GM21529 (cell line): ENCODE measurements at regions not wholly inside any gene's neighbourhood (a gene's known extent, or its start where the extent isn't known, plus 50 kb on each side); places are given as distances from the start of the nearest gene placed in this dataset.
"Not testable (repeated sequence)": the region's sequence is repeated elsewhere in the genome, so short reads cannot be mapped to it uniquely, and the experiment has no call there.

ENCODE experiments used
- ATAC-seq: cut with Tn5 transposase; IDR thresholded peaks from one replicate; pipeline ENCODE4 v1.9.1; 2021; ENCODE audit not compliant: unreplicated experiment

DNA sequence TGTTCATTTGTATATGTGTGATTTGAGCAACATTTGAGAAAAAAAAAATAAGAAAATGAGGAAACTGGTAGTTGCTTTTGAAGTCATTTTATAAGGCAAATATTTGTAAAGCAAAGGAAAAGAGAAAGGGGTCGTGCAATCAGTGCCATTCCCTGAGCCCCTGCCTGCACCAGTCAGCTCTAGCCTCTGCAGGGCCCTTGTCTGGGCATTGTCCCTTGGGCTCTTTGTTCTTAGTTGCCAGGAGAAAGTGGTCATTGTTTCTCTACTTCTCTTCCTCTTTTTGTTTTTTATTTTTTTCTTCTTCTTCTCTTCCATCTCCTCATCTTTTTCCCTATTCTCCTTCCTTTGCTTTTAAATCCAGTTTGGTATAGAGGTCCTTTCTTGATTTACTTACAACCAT is 175.3 kb upstream of the CREB1 start:
- ATAC-seq, result no peak

DNA sequence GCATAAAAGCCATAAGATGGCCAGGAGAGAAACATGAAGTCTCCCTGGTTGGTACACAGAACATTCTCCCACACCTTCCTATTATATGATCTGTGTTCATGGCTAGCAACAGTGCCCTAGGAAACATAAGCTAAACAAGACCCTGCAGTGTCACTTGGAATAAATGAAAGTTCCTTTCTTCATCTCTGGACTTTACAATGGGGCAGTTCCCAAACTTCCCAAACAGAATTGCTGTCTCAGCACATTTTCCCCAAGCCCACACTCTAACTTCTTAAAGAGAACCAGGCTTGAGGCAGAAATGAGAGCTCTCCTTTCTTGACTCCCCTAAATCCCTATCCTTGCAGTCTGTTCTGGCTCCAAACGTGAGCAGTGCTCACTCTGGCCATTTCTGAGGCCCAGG is 173.2 kb upstream of the CREB1 start:
- no peak for ATAC-seq

DNA sequence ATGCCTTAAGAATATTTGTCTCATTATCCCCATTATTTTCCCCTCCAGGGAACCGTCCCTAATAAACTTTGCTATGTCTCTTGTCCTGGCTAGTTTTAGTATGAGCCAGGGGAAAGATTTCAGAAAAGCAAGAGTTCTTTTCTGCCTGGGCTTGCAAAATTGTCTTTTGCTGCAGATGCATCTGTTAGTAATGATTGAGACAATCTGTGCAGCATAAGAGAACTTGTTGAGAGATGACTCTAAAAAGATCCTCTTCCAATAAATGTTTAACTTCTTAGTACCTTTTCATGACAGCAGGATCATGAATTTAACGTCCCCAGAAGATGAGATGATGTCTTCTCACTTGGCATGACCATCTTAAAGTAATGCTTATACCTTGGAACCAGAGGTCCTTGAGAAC is 172.5 kb upstream of the CREB1 start:
- no peak for ATAC-seq

DNA sequence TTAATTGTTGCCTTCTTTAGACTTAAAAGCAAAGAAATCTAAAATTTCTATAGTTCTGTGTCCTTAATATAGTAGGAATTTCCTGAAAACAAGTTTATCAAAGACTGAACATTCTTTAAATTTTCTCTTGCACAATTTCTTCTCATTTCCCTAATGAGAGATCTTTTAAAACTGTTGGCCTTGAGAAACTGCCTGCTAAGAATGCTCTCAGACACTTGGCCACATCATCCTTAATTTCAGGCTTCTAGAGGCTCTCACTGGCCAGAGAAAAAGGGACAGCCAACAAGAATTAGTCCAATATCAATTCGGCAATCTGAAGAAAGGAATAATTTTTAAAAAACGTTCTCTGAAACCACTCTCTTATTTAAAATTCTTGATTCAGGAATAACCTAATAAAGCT is 167.0 kb upstream of the CREB1 start:
- ATAC-seq, result no peak

DNA sequence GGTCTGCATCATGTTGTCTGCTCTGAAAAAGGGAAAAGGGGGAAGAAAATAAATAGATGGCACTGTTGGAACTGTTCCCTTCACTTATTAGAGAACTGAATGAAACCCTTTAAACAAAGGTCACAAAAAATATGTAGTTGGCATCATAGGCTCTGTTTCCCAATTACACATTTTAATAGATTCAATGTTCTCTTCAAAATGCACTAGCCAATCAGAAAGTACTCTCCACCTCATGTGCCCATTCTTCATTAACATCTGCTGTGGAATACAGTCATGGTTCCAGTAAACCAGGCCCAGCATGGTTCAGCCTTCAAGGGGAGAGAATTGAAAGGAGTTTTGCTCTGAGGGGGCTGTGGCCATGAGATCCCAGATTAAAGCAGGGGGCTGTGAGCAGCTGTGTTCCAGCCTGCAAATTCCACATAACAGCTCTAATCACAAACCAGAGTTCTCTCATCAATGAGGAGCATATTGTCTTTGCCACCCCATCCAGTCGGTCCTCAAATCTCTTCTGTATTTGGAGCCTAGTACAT is 165.9 kb upstream of the CREB1 start:
- no peak for ATAC-seq

DNA sequence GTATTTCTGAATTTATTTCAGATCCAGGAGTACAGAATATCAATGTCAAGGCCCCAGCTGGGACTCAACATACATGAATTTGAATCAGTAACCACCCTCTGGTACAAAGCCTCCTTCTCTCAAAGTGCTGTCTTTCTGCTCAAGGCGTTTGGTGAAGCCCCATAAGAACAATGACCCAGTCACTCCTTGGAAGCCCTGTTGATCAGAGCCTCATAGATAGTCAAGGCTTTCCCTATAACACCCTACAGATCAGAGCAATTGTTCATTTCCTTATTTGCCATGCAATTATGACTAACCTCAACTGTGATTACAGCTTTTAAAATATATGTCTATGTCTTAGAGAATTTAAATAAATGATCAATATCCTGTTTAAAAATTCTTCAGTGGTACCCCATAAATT is 159.1 kb upstream of the CREB1 start:
- ATAC-seq, result no peak

DNA sequence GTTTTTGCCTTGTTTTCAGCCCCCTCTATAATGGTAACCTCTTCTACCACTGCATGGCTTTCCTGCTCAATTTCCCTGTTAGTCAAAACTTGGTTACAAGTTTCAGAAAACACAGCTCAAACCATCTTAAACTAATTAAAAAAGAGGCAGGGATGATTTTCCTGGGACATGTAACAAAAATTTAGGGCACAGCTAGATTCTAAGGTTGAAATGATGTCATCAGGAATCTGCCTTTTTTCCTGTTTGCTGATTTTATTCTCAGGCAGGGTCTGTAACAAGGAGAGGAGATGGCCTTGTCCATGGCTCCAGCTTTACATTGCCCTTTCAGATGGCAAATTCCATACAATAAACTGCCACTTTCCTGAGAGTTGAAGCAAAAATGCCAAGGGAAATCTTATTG is 157.9 kb upstream of the CREB1 start:
- ATAC-seq, result no peak

DNA sequence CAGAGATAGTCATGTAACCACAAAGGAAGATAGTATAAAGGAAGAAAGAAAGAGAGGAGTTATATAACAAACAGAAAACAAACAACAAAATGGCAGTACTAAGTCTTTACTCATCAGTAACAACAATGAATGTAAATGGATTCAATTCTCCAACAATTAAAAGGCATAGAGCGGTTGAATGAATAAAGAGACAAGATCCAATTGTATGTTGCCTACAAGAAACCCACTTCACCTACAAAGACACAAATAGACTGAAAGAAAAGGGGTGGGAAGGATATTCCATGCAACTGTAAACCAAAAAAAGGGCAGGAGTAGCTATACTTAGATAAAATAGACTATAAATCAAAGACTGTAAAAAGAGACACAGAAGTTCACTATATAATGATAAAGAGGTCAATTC is 157.3 kb upstream of the CREB1 start:
- no peak for ATAC-seq

DNA sequence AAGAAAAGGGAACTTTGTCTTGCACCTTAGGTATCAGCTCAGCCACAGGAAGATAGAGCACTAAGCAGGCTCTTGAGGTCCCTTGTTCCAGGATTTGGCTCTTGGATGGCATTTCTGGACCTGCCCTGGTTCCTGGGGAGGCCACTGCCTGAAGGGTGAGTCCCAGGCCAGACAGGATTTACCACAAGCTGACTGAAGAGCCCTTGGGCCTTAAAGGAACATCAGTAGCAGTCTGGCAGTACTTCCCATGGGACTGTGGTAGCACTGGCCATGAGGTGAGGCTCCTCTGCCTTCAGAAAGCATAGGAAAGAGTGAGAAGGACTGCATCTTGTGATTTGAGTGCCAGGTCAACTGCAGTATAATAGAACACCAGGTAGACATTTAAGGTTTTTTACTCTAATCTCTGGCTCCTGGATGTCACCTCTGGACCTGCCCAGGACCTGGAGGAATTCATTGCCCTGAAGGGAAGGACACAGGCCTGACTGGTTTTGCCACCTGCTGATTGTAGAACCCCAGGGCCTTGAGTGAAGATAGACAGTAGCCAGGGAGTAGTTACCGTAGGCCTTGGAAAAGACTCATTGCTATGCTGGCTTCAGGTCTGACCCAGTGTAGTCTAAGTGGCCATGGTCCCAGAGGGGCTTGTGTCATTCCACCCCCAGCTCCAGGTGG is 154.4 kb upstream of the CREB1 start:
- ATAC-seq, result no peak

DNA sequence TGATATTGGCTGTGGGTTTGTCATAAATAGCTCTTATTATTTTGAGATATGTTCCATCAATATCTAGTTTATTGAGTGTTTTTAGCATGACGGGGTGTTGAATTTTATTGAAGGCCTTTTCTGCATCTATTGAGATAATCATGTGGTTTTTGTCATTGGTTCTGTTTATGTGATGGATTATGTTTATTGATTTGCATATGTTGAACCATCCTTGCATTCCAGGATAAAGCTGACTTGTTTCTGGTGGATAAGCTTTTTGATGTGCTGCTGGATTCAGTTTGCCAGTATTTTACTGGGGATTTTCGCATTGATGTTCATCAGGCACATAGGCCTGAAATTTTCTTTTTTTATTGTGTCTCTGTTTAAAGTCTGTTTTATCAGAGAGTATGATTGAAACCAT is 151.1 kb upstream of the CREB1 start:
- ATAC-seq, result not testable (repeated sequence)

DNA sequence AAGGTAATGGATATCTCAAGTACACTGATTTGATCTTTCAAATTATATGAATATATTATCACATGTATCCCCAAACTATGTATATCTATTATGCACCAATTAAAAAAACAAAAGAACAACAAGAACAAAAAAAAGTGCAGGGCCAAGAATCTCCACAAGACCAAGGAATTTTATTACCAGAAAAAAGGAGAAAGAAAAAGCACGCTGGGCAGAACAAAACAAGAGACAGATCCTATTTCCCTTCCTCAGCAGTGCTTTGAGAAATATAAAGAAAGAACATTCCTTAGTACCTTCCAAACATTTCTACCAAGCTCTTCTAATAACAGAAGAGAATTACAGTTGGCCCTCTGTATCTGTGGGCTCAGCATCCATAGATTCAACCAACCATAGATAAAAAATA is 144.7 kb upstream of the CREB1 start:
- ATAC-seq, result no peak

DNA sequence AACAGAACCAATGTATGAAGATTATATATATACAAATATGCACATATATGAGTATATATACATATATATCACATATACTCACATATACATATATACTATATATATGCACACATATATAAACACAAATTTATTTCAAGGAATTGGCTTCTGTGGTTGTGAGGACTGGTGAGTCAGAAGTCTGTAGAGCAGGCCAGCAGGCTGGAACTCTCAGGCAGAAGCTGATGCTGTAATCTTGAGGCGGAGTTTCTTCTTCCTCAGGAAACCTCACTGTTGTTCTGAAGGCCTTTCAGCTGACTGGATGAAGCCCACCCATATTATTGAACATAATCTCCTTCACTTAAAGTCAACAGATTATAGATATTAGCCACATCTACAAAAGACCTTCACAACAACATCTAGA is 143.9 kb upstream of the CREB1 start:
- ATAC-seq, result no peak

DNA sequence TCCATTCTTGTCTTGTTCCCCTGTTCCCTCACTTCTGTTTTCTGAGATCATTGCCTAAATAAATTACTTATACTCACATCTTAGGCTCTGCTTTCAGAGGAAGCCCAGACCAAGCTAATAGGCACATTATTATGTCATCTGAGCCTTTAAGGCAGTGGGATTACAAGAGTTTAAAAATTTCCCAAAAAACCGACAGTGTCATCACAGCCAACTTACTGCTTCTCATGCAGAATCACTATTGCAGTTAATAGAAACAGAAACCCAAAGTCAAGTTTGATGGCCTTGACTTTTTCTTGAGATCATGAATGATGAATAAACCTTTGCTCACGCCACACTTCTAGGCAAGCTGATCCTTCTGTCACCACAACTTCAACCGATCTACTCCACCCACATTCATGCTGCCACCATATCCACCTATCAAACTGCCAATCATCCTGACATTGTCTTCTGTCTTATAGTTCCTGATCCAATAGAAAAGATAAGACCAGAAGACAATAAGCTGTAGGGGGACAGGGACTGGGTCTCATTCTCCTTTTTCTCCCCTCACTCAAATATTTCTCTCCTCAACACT is 142.7 kb upstream of the CREB1 start:
- ATAC-seq, result no peak

DNA sequence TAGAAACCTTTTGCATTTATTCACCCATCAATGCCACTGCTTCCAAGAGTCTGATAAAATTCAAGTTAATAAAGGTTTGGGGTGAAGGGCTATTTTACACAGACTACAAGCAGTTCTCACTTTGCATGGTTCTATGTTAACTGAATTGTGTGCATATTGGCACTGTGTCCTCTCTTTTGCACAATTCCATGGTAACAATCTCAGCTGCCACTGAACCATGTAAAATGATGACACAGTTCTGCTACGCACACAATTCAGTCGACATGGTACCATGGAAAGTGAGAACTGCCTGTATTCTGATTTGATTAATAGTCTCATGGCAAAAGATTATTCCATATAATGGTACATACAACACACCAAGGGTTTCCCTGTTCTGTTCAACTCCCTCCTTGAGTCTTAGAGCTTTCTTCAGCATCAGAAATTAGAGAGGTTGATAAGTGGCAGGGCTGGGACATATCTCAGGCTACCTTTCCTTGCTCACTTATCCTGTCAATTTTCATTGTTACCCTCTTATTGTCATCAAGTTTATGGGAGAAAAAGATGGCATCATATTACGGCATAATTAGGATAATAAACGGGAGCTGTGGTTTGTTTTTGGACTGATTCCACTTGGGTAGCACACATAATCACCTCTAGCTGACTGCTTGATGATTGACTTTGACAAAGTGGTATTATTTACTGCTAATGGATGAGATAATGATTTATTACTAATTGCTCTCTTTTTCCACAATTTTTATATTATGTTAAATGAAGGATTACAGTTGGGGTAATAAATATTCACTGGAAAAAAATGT is 139.3 kb upstream of the CREB1 start:
- no peak for ATAC-seq

DNA sequence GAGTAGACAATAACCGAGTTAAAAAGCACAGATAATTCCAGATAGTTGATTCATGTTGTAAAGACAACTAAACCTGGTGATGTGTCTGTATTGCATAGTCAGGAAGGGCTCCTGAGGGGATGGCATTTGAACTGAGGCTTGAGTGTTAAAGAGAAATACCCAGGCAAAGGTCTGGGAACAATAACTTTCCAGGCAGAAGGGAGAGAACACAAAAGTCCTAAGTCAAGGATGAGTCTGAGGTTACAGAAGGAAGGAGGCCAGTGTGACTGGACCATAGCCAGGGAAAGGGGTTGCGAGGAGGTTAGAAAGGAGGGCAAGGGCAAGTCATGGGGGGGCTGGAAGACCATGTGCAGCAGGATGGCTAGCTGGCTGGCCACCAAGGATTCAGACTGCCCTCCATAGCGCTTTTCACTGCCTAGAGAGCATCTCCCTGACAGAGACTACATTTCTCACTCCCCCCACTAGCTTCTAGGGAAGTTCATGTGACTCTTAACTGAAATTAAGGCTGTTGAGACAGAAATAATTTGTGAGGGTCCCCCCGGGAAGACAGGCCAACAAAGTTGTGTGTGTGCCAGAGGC is 135.5 kb upstream of the CREB1 start:
- ATAC-seq, result no peak

DNA sequence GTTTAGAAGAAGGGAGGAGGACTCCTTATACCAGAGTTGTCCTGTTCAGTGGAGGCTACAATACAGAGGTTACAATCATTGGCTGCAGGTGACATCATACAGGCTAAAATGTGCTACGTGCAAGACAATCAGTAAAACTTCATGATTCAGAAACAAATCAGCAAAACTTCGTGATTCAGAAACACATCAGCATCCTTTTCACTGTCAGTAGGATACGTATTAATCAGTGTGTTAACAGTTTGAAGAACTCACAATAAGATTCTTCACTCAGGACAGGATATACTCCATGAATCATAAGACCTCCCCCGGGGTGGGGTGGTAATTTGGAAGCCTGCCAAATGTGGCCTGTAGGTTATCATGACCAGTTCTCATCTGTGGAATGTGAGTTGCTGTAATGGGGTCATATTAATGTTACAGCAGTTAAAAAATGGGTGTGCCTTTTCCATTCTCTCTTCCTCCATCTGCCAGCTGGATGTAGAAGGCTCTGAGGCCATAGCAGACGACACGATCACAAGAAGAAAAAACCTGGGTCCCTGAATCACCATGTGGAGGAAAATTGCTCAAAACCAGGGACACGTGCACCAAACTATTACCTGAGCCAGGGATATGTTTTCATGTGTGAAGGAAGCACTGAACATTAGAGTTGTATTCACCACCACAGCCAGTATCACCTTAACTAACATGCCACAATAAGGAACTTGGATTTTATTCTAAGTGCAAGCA is 134.8 kb upstream of the CREB1 start:
- ATAC-seq, result no peak

DNA sequence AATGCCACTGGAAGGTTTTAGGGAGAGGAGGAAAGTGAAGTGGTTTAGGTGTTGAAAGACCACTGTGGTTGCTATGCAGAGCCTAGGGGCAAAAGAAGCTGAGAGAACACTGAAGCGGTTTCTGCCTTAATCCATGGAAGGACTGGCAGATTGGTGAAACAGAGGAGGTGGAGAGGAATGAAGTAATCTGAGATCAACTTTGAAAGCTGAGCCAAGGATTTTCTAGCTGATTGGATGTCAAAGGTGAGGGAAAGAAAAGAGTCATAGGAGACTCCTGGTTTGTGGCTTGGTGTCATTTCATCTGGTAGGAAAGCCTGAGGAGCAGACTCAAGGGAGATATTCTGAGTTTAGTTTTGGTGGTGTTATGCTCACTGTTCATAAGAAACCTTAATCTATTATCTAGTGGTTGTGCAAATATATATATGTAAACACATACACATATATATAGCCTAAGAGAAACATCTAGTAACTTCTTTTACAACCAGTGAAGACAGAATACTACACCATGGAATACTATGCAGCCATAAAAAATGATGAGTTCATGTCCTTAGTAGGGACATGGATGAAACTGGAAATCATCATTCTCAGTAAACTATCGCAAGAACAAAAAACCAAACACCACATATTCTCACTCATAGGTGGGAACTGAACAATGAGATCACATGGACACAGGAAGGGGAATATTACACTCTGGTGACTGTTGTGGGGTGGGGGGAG is 134.1 kb upstream of the CREB1 start:
- no peak for ATAC-seq

DNA sequence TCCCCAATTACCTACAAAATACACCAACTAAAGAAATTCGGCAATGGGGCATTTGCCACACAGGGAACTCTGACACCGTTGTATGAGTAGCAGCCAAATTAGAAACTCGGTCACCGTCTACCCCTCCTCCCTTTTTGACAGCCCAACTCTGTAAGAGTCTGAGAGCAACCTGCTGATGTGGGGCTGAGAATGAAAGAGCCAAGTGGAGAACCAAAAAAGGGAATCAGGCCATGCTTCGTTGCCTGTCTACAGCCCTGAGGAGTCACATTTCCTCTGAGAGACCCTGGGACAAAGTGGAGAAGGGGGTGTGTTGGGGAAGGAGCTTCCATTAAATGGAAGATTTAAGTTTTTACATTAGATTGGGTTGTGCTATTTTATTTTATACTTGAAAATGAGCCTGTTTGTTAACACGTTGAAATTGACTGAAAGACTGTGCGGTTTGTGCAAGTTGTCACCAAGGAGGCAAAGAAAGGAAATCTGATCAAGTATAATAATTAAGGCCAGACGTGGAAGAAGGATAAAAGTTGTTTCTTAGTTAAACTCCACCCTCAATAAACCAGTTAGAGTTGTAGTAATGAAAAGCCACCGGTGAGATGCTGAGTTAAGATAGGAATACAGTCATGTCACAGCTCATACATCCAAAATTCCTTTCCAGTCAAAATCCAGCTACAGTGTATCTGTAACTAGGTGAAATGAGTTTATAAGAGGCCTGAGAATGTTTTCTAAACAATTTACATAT is 131.7 kb upstream of the CREB1 start:
- no peak for ATAC-seq

DNA sequence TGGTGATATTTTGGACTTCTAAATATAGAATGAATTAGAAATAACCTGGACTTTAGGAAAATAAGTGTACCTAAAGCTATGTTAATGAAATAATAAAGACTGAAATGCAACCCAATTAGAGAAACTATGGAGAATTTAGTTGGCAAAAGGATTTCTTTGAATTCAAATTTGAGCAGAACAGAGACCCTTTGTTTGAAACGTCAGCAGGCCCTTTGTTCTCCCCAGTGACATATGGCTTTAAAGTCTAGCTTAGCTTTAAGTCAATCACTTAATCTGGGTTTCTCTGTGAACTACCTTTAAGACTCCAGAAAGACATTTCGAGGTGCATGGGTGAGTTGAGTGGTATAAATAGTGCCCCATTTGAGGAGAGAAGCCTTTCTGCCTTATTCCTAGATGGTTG is 130.5 kb upstream of the CREB1 start:
- ATAC-seq, result no peak

DNA sequence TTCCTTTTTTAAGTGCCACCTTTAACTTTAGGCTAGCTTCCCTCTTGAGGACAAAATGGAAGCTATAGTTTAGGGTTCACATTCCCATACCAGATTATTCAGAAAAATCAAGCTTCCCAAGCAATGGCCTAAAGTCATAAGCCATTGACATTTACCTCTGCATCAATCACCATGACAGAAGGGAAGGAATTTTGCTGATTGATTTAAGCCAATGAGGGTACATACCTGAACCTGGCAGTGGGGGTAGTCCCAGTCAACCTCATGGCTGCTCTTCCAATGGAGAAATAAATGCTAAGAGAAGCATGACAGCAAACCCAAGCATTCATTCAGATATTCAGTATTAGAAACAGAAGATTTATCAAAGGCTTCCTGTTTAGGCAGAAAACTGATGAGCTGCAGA is 128.4 kb upstream of the CREB1 start:
- ATAC-seq, result no peak
